ENCODE measurements at regions not wholly inside any gene's neighbourhood (a gene's known extent, or its start where the extent isn't known, plus 50 kb on each side); places are given as distances from the start of the nearest gene placed in this dataset.
A peak's percentile ranks its signal among the peaks of the same experiment; 100 is the strongest.

DNA sequence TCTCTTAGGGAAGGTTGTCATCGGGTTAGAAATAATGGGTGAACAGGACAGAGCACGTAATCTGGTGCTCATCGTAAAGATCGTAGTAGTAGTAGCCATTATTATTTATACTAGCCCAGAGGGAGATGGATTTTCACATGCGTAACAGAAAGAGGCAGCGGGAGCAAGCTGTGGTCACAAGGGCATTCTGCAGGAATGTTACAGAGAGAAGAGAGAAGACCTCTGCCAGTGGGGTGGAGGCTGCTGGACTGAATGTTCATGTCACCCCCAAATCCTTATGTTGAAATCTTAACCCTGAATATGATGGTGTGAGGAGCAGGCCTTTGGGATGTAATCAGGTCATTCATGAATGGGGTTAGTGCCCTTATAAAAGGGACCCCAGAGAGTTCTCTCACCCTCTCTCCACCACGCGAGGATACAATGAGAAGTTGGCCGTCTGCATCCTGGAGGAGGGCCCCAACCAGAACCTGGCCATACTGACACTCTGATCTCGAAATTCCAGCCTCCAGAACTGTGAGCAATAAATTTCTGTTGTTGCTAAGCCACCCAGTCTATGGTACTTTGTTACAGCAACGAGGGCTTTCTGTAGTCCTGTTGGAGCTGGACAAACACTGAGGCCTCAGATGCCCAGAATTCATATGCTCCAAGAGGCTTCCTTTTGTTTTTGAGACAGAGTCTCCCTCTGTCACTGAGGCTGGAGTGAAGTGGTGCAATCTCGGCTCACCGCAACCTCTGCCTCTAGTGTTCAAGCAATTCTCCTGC, 131.2 kb upstream of the MED13L start:
- WGBS, 2 experiments (ENCODE audit: extremely low coverage in 2 of 2, insufficient read length in 1 of 2): 60% methylated on average over 2 of the region's 13 CpGs; no CpG with 5 or more reads in 1 of the 2 experiments
- dilution Hi-C loops (cut with HindIII; ENCODE audit: low sequenced_read_pairs, unreplicated experiment): no loop called here
- in situ Hi-C loops (cut with MboI; ENCODE audit: low sequenced_read_pairs): no loop called here
- H2AFZ ChIP-seq (replicated peaks; ENCODE audit: low read length, poor library complexity): no peak overlapping the region
- H3K14ac ChIP-seq (replicated peaks; ENCODE audit: low read depth, low read length): no peak overlapping the region
- H3K36me3 ChIP-seq (ENCODE audit: control insufficient read depth, insufficient read depth, low read length): no peaks in the 10 kb centered on the region
- no peaks in the 10 kb centered on the region for H3K9me3 ChIP-seq (ENCODE audit: control insufficient read depth, insufficient read depth, low read length)
- no peak overlapping the region for H3K27ac ChIP-seq (ENCODE audit: insufficient read depth, low read length)
- TF ChIP-seq, protein P1, sequence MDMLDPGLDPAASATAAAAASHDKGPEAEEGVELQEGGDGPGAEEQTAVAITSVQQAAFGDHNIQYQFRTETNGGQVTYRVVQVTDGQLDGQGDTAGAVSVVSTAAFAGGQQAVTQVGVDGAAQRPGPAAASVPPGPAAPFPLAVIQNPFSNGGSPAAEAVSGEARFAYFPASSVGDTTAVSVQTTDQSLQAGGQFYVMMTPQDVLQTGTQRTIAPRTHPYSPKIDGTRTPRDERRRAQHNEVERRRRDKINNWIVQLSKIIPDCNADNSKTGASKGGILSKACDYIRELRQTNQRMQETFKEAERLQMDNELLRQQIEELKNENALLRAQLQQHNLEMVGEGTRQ (IDR thresholded peaks at IDR 0.05; ENCODE audit: low read depth, low read length): no peak
- TF ChIP-seq, protein P2, sequence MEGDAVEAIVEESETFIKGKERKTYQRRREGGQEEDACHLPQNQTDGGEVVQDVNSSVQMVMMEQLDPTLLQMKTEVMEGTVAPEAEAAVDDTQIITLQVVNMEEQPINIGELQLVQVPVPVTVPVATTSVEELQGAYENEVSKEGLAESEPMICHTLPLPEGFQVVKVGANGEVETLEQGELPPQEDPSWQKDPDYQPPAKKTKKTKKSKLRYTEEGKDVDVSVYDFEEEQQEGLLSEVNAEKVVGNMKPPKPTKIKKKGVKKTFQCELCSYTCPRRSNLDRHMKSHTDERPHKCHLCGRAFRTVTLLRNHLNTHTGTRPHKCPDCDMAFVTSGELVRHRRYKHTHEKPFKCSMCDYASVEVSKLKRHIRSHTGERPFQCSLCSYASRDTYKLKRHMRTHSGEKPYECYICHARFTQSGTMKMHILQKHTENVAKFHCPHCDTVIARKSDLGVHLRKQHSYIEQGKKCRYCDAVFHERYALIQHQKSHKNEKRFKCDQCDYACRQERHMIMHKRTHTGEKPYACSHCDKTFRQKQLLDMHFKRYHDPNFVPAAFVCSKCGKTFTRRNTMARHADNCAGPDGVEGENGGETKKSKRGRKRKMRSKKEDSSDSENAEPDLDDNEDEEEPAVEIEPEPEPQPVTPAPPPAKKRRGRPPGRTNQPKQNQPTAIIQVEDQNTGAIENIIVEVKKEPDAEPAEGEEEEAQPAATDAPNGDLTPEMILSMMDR (conservative IDR thresholded peaks at IDR 0.05; ENCODE audit: low read depth, low read length): no peak
- TF ChIP-seq, protein P3, sequence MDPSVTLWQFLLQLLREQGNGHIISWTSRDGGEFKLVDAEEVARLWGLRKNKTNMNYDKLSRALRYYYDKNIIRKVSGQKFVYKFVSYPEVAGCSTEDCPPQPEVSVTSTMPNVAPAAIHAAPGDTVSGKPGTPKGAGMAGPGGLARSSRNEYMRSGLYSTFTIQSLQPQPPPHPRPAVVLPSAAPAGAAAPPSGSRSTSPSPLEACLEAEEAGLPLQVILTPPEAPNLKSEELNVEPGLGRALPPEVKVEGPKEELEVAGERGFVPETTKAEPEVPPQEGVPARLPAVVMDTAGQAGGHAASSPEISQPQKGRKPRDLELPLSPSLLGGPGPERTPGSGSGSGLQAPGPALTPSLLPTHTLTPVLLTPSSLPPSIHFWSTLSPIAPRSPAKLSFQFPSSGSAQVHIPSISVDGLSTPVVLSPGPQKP (IDR thresholded peaks at IDR 0.05; ENCODE audit: borderline replicate concordance, low read depth, low read length): no peak
- no peak for TF ChIP-seq MXI1 (IDR thresholded peaks at IDR 0.05; ENCODE audit: borderline replicate concordance, low read depth, low read length)
- TF ChIP-seq NFE2L2 (IDR thresholded peaks at IDR 0.05; ENCODE audit: low read depth, low read length): no peak
- TF ChIP-seq BHLHE40 (IDR thresholded peaks at IDR 0.05; ENCODE audit: low read depth, low read length): no peak
- H2BK15ac ChIP-seq (ENCODE audit: low read depth, low read length): no peak overlapping the region
- no peak overlapping the region for H3K4me2 ChIP-seq (ENCODE audit: low read depth, low read length)
- H2AK5ac ChIP-seq (ENCODE audit: low read depth, low read length): no peak overlapping the region; the same call in 1 of the 2 replicates
- no peak overlapping the region for H2BK5ac ChIP-seq (ENCODE audit: low read depth, low read length, poor library complexity, severe bottlenecking)
- no peak overlapping the region for H3K18ac ChIP-seq (ENCODE audit: low read depth, low read length)
- H3K4me3 ChIP-seq (ENCODE audit: insufficient read depth, low read depth, low read length): no peak overlapping the region
- no peak for ATAC-seq (ENCODE audit: low read depth)
- no peaks in the 10 kb centered on the region for H4K20me1 ChIP-seq (ENCODE audit: insufficient read depth, low read length)
- no peak overlapping the region for H2AK9ac ChIP-seq (replicated peaks; ENCODE audit: low read depth, low read length, poor library complexity)
- H3K56ac ChIP-seq (ENCODE audit: extremely low read depth, insufficient read depth, low read length): no peak overlapping the region
- no peaks in the 10 kb centered on the region for H3K79me1 ChIP-seq (ENCODE audit: low read depth in 1 of 2, low read length in 2 of 2)
- H3K9ac ChIP-seq (ENCODE audit: low read depth, low read length): no peak overlapping the region
- intact Hi-C loops (cut with micrococcal nuclease): no loop called here
- H3K9me1 ChIP-seq (ENCODE audit: insufficient read depth, low read length): peaks cover 5% of the 10 kb centered on the region
- no TSS peak for BruUV-seq (replicated peaks)
- H4K8ac ChIP-seq (ENCODE audit: low read depth in 2 of 2, low read length in 2 of 2): no peak overlapping the region
- ChIA-PET POLR2A (ENCODE audit: unreplicated experiment) (no interaction called here), CTCF (no interaction called here)
- DNase-seq: no peak
- no peak overlapping the region for H3K23ac ChIP-seq (ENCODE audit: low read depth, low read length)
- no peaks in the 10 kb centered on the region for H3K27me3 ChIP-seq (ENCODE audit: control insufficient read depth, insufficient read depth, low read length)
- peak overlapping the region; percentile 10; the same call in 1 of the 2 replicates for H2BK20ac ChIP-seq (ENCODE audit: low read depth, low read length)
- H3K4ac ChIP-seq (ENCODE audit: low read depth, low read length): no peak overlapping the region; the same call in 1 of the 2 replicates
- no peak overlapping the region for H4K91ac ChIP-seq (ENCODE audit: insufficient read depth, low read depth, low read length)
- peaks cover 8% of the 10 kb centered on the region for H3K4me1 ChIP-seq (ENCODE audit: control insufficient read depth, insufficient read depth, low read length)
- no peak overlapping the region for H2BK120ac ChIP-seq (ENCODE audit: low read depth, low read length)
- no peak overlapping the region for H4K5ac ChIP-seq (ENCODE audit: low read depth, low read length)

Data from IMR-90 (cell line).